ENCODE measurements at regions not wholly inside any gene's neighbourhood (a gene's known extent, or its start where the extent isn't known, plus 50 kb on each side); places are given as distances from the start of the nearest gene placed in this dataset.

DNA sequence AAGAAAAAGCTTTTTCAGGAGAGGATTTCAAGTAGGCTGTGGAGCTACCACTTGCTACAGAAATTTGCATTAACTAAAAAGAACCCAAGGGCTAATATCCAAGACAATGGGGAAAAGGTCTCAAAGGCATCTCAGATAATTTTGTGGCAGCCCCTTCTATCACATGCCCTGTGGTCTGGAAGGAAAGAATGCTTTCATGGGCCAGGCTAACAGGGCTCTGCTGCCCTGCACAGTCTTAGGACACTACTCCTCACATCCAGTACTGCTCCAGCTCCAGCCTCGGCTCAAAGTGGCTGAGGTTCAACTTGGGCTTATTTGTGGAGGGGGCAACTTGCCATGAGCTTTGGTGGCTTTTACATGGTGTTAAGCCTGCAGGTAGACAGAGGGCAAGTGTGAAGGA, 1150.3 kb downstream of the CNTNAP5 start:
- TF ChIP-seq CTCF (conservative IDR thresholded peaks at IDR 0.05; ENCODE audit: low read depth in 2 of 2) = no peak
- no peak for TF ChIP-seq EZH2phosphoT487 (IDR thresholded peaks at IDR 0.05; ENCODE audit: unreplicated experiment)
- no peak for TF ChIP-seq ZNF114 (CRISPR knock-in tag; IDR thresholded peaks at IDR 0.05)
- no peak for TF ChIP-seq POLR2AphosphoS5 (IDR thresholded peaks at IDR 0.05; ENCODE audit: low read depth)
- no peak for TF ChIP-seq EZH2 (IDR thresholded peaks at IDR 0.05; ENCODE audit: low read depth, unreplicated experiment)
- TF ChIP-seq ZNF331 (CRISPR knock-in tag; IDR thresholded peaks at IDR 0.05; ENCODE audit: low read depth) = no peak
- TF ChIP-seq, protein P1, sequence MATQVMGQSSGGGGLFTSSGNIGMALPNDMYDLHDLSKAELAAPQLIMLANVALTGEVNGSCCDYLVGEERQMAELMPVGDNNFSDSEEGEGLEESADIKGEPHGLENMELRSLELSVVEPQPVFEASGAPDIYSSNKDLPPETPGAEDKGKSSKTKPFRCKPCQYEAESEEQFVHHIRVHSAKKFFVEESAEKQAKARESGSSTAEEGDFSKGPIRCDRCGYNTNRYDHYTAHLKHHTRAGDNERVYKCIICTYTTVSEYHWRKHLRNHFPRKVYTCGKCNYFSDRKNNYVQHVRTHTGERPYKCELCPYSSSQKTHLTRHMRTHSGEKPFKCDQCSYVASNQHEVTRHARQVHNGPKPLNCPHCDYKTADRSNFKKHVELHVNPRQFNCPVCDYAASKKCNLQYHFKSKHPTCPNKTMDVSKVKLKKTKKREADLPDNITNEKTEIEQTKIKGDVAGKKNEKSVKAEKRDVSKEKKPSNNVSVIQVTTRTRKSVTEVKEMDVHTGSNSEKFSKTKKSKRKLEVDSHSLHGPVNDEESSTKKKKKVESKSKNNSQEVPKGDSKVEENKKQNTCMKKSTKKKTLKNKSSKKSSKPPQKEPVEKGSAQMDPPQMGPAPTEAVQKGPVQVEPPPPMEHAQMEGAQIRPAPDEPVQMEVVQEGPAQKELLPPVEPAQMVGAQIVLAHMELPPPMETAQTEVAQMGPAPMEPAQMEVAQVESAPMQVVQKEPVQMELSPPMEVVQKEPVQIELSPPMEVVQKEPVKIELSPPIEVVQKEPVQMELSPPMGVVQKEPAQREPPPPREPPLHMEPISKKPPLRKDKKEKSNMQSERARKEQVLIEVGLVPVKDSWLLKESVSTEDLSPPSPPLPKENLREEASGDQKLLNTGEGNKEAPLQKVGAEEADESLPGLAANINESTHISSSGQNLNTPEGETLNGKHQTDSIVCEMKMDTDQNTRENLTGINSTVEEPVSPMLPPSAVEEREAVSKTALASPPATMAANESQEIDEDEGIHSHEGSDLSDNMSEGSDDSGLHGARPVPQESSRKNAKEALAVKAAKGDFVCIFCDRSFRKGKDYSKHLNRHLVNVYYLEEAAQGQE (IDR thresholded peaks at IDR 0.05; ENCODE audit: unreplicated experiment) = no peak
- TF ChIP-seq, protein P2, sequence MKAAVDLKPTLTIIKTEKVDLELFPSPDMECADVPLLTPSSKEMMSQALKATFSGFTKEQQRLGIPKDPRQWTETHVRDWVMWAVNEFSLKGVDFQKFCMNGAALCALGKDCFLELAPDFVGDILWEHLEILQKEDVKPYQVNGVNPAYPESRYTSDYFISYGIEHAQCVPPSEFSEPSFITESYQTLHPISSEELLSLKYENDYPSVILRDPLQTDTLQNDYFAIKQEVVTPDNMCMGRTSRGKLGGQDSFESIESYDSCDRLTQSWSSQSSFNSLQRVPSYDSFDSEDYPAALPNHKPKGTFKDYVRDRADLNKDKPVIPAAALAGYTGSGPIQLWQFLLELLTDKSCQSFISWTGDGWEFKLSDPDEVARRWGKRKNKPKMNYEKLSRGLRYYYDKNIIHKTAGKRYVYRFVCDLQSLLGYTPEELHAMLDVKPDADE (IDR thresholded peaks at IDR 0.05) = no peak
- no peak for TF ChIP-seq JUNB (IDR thresholded peaks at IDR 0.05; ENCODE audit: unreplicated experiment)
